Fibroblast of mammary gland (primary cell): ENCODE measurements at regions not wholly inside any gene's neighbourhood (a gene's known extent, or its start where the extent isn't known, plus 50 kb on each side); places are given as distances from the start of the nearest gene placed in this dataset.

Source experiments
- DNase-seq: peaks from one replicate; pipeline ENCODE4 v3.0.0-alpha.2; 2010; ENCODE audit warnings: low read depth
- H3K4me3 ChIP-seq: 2 replicates; pipeline ENCODE4 v1.5.1; 2011; ENCODE audit warnings: low read depth, mild to moderate bottlenecking, low read length, moderate library complexity; ENCODE audit not compliant: control insufficient read depth
- TF ChIP-seq, protein P1 (sequence below): conservative IDR thresholded peaks from 2 replicates; pipeline ENCODE4 v1.5.1; 2011; ENCODE audit warnings: low read depth, low read length, inconsistent platforms; ENCODE audit not compliant: control insufficient read depth, insufficient read depth

DNA sequence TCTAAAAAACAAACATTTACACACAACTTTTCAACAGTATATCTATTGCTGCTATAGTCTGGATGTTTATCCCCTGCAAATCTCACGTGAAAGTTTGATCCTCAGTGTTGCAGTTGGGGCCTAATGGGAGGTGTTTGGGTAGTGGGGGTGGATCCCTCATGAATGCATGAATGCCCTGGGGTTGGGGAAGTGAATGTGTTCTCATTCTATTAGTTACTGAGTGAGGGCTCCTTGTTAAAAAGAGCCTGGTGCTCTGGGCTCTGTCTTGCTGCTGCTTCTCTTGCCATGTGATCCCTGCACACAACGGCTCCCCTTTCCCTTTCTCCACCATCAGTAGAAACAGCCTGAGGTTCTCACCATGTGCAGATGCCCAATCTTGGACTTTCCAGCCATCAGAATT is 242.7 kb upstream of the HTR2A start:
- H3K4me3 ChIP-seq: no peak overlapping the region
- no peak for DNase-seq
- TF ChIP-seq, protein P1, sequence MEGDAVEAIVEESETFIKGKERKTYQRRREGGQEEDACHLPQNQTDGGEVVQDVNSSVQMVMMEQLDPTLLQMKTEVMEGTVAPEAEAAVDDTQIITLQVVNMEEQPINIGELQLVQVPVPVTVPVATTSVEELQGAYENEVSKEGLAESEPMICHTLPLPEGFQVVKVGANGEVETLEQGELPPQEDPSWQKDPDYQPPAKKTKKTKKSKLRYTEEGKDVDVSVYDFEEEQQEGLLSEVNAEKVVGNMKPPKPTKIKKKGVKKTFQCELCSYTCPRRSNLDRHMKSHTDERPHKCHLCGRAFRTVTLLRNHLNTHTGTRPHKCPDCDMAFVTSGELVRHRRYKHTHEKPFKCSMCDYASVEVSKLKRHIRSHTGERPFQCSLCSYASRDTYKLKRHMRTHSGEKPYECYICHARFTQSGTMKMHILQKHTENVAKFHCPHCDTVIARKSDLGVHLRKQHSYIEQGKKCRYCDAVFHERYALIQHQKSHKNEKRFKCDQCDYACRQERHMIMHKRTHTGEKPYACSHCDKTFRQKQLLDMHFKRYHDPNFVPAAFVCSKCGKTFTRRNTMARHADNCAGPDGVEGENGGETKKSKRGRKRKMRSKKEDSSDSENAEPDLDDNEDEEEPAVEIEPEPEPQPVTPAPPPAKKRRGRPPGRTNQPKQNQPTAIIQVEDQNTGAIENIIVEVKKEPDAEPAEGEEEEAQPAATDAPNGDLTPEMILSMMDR: no peak

DNA sequence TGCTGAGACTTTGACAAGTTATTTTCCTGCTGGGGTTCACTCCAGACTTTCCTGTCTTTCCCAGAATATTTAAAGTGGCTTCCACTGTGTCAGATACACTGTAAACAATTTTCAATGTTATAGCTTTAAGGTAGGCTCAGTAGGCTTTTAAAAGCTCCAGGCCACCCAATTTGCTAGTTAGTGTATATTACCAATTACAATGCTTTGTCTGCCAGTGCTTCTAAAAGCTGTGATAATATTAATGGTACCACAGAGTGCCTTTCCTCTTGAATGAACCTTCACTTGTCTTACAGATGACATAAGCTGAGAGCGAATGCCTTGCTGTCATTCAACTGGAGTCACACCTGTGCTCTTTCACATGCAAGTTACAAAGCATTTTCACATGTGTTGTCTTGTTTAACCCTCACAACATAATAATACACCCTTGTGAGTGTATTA is 239.7 kb upstream of the HTR2A start:
- no peak for DNase-seq
- TF ChIP-seq, protein P1: no peak

DNA sequence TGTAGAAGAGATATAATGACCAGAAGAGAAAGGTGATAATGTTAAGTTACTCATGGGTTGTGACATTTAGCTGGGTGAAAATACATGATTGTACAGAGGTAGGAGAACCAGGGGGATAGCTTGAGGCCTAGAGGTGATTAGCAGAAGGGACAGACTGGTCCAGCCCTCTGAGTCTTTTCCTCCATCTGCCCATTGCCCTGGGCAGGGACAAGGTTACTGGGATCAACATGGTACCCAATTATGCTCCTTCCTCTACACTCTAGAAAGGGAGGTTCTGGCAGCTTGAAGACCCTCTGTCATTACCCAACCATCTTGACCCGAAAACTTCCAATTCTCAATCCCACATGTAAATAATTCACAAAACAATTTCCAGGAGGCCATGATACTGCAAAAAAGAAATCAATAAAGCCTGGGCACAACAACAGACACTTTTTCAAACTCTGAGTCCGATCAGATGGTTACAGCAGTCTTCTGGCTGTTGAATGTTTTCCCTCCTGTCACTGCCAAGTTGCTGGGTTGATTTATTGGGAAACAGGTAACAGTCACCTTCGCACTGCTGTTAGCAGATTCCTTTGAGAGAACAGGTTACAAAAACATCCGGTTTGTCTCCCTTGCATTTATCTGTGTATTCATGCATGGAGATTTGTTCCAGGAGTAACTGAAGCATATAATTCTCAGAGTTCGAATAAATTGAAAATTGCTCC is 239.1 kb upstream of the HTR2A start:
- TF ChIP-seq, protein P1: no peak

More for the DNA sequence above, 239.7 kb upstream of the HTR2A start:
- H3K4me3 ChIP-seq: no peak overlapping the region

DNA sequence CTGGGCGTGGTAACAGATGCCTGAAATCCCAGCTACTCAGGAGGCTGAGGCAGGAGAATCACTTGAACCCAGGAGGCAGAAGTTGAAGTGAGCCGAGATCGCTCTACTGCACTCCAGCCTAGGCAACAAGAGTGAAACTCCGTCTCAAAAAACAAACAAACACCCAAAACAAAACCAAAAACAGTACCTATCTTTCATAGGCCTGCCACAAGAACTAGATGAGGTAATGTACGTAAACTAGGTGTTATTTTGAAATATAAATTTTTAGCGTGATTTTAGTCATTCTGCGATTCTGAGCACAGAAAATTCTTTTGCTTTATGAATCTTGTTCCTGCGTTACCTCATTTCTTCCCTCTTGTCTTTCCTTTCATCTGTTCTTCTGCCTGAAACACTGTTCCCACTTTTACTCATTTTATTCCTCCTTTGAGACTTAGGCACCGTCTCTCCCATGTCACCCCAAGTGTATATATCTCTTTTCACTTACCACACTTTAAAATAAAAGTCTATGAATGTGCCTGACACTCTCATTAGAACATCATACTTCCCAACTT is 238.2 kb upstream of the HTR2A start:
- no peak overlapping the region for H3K4me3 ChIP-seq
- TF ChIP-seq, protein P1: no peak
- DNase-seq: no peak

More for the DNA sequence above, 239.1 kb upstream of the HTR2A start:
- H3K4me3 ChIP-seq: no peak overlapping the region
- DNase-seq: no peak

DNA sequence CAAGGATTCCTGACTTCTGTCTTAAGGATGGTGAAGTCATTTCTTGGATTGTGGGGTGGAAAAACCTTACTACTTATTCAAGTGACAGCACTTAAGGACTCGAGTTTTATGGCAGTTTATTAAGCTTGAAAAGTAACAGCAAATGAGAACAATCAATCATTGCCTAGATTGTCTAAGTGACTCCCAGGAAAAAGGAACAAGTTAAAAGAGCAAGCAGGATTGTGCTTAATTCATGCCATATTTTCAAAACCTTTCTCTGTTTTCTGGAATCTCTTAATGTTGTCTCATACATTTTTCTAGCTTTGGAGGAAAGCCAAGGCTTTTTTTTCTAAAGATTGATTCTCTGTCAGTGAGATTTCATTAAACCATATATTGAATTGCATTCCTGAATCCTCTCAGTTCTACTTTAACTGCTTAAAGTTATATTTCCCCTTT is 236.2 kb upstream of the HTR2A start:
- peak; percentile 21 for DNase-seq
- no peak overlapping the region for H3K4me3 ChIP-seq
- TF ChIP-seq, protein P1: no peak

DNA sequence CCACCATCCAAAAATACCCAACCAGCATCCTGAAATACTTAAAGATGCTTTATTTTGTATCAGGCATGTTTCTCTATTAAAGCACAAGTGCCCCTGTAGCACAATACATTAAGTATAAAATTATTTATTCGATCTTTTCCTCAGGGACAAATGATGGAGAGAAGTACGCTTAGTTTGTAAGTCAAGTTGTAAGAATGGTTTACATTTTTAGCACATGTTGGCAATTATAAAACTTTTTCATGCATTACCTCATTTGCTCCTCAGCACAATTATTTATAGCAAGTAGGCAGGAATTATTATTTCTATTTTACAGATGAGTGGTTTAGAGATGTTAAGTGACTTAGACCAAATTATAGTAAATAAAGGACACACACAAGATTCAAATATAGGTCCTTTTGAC is 232.6 kb upstream of the HTR2A start:
- DNase-seq: no peak
- TF ChIP-seq, protein P1: no peak
- H3K4me3 ChIP-seq: no peak overlapping the region
